GM21390 (cell line): ENCODE measurements at regions not wholly inside any gene's neighbourhood (a gene's known extent, or its start where the extent isn't known, plus 50 kb on each side); places are given as distances from the start of the nearest gene placed in this dataset.
"Not testable (repeated sequence)": the region's sequence is repeated elsewhere in the genome, so short reads cannot be mapped to it uniquely, and the experiment has no call there.

ENCODE experiments used
- ATAC-seq: cut with Tn5 transposase; IDR thresholded peaks from one replicate; pipeline ENCODE4 v1.9.1; 2021; ENCODE audit not compliant: unreplicated experiment

DNA sequence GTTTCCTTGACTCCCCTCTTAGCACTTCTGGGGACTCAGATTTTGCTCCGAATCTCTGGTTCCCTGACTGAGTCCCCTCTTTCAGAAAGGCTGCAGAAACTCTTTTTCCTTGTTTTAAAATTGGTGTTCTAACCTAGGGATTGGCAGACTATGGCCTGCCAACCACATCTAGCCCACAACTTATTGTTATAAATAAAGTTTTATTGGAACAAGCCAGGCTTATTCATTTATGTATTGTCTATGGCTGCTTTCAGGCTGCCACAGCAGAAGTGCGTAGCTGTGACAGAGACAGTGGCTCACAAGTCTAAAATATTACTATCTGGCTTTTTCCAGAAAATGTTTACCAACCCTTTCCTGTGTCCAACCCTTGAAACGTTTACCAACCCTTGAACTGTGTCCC is 81.7 kb downstream of the IER5 start:
- ATAC-seq, result no peak

DNA sequence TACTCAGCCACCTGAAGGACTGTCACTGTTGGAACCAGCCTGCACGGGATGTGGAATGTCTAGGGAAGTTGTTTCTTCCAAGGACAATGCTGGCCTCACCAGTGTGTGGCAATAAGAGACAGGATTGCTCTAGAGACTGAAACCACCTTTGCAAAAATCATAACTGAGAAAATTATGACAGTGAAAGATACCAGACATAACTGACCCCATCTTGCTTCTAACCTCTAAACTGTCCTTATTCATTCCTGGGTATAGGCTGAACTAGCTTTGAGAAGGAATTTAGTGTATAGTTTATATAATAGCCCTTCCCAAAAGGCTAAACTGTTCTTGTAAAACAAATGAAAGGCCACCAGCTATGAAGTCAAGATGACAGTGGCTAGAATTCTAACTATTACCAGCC is 83.6 kb downstream of the IER5 start:
- ATAC-seq, result no peak

DNA sequence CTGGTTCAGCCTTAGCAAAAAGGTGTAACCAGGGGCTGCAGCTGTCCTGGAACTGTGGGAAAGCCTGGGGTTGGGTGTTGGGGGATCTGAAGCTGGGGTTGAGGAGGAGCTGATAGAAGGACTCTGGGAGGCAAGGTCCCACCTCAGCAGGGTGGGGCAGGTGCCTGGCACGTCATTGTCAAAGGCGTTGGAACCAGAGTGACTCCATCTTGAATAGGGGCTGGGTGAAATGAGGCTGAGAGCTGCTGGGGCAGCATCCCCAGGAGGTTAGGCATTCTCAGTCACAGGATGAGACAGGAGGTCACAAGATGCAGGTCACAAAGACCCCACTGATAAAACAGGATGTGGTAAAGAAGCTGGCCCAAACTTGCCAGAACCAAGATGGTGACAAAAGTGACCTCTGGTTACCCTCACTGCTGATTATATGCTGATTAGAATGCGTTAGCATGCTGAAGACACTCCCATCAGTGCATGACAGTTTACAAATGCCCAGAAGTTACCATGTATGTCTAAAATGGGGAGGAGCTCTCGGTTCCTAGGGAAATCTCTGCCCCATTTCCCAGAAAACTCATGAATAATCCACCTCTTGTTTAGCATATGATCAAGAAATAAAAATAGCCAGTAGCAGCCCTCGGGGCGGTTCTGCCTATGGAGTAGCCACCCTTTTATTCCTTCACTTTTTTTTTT is 85.4 kb downstream of the IER5 start:
- ATAC-seq, result no peak

DNA sequence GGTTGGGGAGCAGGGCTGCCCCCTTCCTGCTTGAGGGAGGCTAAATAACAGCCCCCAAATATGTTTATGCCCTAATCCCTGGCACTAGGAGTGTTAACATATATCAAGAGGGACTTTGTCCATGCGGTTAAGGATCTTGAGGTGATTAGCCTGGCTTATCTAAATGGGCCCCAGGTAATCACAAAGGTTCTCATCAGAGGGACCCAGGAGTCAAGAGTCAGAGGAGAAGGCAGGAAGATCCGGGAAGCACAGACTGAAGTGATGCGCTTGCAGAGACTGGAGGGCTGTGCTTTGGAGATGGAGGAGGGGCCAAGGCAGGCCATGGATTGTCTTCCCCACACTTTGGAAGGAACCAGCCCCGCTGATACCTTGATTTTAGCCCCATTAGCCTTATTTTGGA is 86.4 kb downstream of the IER5 start:
- no peak for ATAC-seq

DNA sequence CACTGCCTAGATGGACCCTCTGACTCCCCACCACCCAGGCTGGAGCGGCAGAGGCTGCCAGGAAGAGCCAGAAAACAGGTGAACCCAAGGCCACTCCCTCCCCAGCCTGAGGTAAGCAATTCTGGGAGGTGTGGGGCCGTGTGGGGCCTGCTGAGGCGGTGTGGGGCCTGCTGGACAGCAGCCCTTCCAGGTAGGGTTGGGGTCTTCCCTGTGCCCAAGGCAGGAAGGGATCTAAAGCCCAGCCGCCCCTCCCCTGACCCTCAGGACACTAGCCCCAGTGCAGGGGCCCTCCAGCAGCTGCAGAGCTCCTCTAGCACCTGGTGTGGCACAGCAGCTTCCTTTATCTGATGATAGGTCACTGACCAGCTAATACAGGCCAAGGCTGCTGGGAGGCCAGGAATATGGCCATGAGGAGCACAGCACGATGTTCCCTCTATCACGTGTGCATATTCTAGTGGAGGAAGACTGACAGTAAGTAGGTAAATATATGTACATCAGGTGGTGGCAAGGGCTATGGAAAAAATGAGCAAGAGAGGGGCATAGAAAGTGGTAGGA is 86.9 kb downstream of the IER5 start:
- no peak for ATAC-seq

DNA sequence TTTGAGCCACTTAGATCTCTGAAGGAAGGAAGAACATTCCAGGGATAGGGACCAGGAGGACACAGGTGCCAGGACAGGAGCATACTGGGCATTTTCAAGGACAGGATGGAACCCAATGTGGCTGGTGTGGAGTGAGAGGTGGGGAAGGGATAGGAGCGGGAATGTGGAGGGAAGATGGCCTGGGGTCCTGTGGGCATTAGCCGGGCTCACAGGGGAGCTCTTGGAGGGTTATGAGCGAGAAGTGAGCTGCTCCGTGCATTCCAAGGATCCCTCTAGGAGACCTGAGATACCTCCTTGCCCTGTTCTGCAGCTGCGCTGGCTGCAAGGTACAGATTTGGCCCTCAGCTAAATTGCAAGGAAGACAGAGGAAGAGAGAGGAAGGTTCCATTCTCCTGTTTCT is 87.5 kb downstream of the IER5 start:
- no peak for ATAC-seq

DNA sequence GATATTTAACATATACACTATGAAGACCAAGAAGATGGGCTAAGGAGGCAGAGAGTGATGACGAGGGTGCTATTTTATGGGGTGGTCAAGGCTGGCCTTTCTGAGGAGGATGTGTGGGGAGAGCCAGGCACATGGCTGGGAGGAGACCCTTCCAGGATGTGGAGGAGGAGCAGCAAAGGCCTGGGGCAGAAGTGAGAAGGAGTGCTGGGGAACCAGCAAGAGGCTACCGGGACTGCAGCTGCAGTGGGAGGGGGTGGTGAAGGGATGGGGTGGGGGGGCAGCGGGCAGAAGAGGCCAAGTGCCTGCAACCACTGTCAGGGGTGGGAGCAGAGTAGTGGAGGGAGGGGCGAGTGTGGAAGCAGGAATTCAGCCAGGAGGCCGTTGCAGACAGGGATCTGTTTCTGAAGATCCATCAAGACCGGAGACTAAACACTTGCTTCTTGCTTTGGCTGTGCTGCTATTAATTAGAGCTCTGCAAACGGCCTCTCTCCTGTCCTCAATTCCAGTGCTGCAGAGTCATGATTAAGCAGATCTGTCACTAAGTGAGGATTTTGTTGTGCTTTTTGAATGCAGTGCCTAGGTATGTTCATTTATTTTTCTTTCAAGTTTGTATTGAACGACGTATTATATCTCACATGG is 89.9 kb downstream of the IER5 start:
- no peak for ATAC-seq

DNA sequence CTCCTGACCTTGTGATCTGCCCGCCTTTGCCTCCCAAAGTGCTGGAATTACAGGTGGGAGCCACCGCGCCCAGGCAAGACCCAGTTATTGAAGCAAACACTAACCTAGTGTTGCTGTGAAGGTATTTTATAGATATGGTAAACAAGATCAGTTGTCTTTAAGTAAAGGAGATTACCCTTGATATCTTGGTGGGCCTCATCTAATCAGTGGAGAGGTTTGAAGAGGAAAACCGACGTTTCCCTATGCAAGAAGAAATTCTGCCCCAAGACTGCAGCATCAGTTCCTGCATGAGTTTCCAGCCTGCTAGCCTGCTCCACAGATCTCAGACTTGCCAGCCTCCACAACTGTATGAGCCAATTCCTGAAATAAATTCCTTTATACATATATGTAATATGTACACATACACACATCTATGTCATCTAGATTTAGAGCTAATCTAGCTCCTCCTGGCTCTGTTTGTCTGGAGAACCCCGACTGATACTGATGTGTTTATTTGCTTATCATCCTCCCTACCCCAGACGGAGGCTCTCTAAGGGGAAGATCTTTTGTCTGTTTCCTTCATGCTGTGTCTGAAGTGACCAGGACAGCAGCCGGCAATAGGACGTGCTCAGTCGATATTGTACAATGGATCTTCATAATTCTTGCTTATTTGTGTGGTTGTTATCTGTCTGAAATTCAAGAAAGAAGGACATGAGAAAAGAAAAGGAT is 90.9 kb downstream of the IER5 start:
- ATAC-seq, result no peak

DNA sequence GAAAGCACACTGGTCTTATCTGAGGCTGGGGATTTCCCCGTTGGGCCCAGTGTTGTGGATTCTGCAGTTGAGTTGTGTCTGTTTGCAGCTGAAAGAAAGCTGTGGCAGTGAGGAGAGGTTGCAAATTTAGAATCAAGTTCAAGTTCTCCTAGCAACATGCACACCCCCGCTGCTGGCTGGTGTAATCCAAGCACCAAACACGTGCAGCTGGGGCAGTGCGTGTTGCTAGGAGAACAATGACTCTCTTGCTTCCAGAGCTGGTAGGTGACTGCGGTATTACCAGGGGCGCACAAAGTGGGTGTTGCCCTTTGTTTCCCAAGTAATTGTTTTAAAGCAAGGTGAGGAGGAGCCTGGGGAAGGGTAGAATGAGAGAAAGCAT is 91.5 kb downstream of the IER5 start:
- no peak for ATAC-seq

DNA sequence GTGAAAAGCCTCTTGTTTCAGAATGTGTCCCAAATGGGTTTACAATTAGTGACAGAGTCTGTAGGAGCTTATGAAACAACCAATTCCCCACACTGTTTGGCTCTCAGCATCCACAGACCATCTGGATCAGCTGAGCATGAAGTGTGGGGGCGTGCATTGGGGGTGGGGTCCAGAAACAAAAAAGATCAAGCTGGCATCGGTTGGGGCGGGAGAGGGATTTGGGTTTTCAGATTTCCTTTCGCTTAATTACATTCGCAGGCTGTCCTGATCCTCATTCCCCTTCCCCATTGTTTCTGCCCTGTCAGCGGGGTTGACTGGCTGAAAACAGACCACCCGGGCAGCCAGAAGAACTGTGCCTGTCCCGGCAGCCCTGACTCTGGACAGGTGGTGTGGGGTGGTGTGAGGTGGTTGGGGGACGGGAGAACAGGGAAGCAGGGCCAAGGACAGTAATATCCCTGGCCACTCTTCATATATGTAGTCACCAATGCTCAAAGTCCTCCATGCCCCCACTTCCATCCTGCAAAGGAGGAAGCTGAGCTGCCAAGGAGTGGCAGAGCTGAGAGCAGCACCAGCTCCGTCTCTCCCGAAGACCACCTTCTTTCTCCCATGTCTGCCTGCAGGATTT is 92.0 kb downstream of the IER5 start:
- ATAC-seq, result no peak

DNA sequence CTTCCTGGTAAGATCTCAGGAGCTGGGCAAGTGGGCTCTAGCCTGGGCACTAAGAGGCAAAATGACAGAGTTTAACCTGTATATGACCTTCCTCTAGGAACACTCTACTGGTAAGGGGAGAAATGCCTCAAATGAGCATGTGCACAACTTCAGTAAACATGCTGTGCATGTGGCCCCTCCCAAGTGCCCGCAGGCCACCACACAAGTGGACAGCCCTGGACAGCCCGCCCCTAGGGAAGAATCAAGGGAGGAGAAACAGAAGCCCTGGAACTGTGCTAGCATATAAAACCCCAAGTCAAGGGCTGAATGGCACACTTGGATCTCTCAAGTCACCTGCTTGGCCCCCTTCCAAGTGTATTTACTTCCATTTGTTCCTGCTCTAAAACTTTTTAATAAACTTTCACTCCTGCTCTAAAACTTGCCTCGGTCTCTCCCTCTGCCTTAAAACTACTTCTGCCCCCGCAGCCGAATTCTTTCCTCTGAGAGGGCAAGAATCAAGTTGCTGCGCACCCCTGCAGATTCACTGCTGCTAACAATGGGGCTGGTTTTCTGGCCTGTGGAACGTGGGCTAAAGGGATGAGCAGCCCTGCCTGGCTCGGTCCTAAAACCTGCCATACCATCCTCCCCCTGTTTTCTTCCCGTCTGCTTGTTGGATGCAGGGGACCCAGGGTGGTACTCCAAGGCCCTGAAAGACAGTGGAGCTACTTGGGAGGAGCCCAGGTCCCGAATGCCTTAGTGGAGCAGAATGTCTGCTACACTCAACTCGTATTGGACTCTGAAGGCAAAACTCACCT is 93.5 kb downstream of the IER5 start:
- ATAC-seq, result no peak

DNA sequence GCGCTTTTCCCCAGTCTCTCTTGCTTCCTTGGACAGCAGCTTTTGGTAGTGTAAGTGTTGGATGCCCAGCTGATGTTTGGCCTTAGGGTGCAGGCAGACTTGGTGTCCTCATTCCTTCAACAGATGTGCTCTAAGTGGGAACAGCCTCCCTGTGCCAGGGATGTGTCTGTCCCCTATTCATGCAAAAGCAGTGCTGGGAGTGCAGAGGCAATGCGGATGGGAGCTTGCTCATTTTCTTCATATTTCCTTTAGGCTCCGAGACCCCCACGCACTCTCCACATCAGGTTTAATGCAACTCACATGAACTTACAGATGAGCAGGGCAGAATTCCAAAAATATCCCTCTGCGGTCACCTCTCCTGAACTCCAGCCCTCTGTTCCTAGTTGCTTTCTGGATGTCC is 96.1 kb downstream of the IER5 start:
- ATAC-seq, result no peak

DNA sequence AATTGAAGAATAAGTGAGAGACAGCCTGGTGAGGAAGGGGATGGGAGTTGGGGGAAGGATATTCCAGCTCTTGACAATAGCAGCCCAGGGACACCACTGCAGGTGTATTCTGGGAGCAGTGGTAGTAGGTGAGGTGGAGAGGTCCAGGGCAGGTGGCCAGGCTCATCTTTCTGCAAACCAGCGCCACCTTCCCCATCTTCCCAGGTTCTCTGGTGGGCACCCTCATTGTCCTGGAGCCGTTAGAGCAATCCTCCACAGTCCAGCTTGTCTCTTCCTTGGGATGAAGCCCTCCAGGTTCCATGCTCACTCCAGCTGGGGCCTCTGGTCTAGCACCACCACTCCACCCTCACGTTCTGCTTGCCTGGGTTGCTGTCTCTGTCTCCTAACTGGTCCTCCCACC is 97.0 kb downstream of the IER5 start:
- ATAC-seq, result no peak

DNA sequence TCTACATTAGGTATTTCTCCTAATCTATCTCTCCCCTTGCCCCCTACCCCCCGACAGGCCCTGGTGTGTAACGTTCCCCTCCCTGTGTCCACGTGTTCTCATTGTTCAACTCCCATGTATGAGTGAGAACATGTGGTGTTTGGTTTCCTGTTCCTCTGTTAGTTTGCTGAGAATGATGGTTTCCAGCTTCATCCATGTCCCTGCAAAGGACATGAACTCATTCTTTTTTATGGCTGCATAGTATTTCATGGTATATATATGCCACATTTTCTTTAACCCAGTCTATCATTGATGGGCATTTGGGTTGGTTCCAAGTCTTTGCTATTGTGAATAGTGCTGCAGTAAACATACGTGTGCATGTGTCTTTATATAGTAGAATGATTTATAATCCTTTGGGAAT is 97.6 kb downstream of the IER5 start:
- ATAC-seq, result not testable (repeated sequence)

DNA sequence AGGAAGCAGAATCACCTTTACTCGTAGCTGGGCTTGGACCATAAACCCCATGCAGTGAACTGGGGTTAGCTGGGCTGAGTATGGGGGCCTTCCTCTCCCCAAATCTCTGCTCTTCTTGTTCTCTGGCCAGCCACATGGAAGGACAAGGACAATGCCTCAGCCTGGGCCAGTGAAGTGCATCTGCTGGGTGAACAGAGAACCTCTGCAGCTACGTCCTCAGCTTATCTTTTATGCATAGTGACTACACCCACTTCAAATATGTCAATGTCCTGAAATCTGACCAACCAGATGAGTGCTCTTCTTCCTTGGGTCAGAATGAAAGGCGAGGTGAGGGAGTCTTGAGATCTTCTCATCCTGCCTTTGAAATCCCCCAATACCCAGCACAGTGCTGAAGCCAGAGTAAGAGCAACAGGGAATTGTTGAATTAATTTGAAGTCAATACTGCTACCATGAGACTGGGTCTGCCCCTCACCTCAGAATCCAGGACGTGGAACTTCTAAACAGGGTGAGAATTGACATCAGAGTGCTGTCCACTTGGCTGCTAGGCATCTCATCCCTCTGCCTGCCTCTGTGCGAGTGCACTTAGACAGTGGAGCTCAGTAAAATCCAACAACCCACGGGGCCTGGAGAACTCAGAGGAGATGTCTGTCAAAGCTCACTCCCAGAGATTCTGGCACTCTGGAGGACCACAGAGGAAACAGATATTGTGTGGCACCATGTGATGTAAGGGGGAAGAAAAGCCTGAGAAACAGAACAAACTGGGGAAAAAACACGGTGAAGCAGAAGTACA is 99.0 kb downstream of the IER5 start:
- no peak for ATAC-seq

DNA sequence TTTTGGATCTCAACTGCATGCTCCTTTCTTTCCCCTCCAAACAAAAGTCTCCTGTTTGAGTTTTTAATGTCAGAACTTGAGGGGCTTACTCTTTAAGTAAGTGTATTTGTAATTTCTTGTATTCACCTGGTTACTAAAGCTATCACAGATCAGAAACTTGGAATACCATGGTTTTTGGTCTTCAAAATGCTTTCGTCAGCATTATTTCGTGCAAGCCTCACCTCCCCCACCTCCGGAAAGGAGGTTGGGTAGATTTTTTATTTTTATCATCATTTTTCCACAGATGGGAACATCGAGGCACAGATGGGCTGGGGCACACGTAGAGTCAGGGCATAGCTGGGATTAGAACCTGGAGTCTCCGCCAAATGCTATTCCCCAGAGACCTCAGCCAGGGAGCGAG is 100.7 kb downstream of the IER5 start:
- no peak for ATAC-seq

DNA sequence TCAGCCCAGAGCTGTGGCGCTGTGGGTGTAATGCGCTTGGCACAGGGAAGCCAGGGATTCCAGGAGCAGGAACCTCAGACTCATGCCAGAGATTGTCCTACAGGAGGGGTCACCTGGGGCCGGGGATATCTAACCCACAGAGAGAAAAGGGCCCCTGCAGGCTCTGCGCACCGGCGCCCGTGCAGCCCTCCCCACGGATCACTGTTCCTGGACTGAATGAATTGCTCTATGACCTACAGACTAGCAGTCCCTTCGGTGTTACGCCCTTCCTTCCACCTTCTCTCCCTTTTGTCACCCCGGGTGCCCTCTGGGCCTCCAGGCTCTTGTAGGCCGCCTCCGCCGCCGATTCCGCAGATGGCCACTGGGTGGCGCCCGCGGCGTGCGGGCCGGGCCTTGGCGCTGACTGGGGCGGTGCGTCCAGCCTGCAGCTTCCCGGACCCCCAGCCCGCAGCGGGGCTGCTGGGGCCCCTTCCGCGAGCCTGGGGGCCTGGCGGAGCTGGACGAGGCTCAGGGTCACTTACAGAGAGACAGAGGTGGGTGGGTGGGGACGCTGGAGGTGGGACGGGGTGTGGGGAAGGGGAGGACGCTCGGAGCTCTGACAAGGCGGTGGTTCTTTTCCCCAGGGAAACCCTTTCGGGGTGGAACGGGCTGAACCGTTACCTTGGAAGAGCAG is 101.3 kb downstream of the IER5 start:
- ATAC-seq, result no peak

DNA sequence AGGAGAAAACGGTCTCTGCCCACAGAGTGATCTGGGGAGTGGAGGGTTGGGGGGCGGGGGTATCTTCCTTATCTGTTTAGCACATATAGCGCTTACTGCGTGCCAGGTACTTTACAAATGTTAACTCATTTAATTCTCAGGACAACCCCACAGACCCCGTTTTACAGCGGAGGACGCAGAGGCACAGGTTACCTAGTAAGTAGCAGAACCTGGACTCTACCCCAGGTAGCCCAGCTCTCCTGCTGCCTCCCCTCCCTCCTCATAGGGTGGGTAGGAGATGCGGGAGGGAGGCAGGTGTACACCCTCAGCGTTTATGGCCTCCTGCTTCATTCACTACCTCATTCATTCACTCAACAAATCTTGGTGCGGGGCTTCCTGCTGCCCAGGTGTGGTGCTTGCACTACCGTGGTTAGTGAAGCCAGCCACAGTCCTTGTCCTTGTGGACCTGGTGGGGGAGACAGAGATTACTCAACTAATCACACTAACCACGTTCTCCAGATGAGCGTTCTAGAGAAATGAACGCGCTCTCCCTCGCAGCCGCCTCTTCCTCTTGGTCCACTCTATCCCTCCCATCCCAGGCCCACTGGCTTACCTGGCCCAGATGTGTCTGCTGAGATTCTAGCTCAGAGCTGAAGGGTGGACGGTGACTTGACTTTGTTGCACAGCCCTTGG is 102.0 kb downstream of the IER5 start:
- no peak for ATAC-seq

DNA sequence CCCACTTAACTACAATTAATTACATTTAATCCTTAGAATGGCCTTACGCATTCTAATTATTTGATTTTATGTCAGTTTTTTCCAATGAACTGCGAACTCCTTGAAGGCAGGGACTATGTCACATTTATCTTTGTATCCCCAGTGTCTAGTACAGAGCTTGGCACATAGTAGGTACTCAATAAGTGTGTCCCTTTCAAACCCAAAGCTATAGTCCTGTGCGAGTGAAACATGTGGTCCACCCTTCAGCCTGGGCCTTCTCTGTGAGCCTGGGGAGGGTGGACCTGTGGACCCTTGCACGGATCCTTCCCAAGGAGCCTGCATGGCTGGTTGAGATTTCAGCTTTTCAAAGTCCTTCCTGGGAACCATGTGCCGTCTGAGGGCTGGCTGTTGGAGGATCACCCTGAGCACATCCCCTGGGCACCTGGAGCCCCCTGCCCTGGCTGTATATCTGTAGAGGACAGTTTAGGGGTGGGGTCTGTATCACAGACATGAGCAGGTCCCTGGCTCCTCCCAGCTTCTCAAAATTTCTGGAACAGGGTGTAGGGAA is 103.1 kb downstream of the IER5 start:
- ATAC-seq, result no peak
